ENCODE measurements at regions not wholly inside any gene's neighbourhood (a gene's known extent, or its start where the extent isn't known, plus 50 kb on each side); places are given as distances from the start of the nearest gene placed in this dataset.

- TF ChIP-seq, protein P1, sequence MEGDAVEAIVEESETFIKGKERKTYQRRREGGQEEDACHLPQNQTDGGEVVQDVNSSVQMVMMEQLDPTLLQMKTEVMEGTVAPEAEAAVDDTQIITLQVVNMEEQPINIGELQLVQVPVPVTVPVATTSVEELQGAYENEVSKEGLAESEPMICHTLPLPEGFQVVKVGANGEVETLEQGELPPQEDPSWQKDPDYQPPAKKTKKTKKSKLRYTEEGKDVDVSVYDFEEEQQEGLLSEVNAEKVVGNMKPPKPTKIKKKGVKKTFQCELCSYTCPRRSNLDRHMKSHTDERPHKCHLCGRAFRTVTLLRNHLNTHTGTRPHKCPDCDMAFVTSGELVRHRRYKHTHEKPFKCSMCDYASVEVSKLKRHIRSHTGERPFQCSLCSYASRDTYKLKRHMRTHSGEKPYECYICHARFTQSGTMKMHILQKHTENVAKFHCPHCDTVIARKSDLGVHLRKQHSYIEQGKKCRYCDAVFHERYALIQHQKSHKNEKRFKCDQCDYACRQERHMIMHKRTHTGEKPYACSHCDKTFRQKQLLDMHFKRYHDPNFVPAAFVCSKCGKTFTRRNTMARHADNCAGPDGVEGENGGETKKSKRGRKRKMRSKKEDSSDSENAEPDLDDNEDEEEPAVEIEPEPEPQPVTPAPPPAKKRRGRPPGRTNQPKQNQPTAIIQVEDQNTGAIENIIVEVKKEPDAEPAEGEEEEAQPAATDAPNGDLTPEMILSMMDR (IDR thresholded peaks at IDR 0.05; ENCODE audit: low read depth, low read length, poor library complexity, severe bottlenecking): no peak
- TF ChIP-seq EZH2phosphoT487 (IDR thresholded peaks at IDR 0.05; ENCODE audit: borderline replicate concordance, low read length): no peak
Observed at GRCh38 chr13:40458720-40458990, 207.8 kb downstream of the FOXO1 start.
